KMS-11 (cell line): ENCODE measurements at regions not wholly inside any gene's neighbourhood (a gene's known extent, or its start where the extent isn't known, plus 50 kb on each side); places are given as distances from the start of the nearest gene placed in this dataset.

Experiments
- H2AFZ ChIP-seq: fragments of 200-600 bp; sonication (generic); 2 replicates; pipeline ENCODE4 v1.6.1; 2016; ENCODE audit warnings: antibody characterized with exemption, mixed run types, low read depth
- H3K27ac ChIP-seq: fragments of 200-600 bp; sonication (generic); 2 replicates; pipeline ENCODE4 v1.6.1; 2016; ENCODE audit warnings: mild to moderate bottlenecking, mixed run types
- H3K27me3 ChIP-seq: fragments of 200-600 bp; sonication (generic); 2 replicates; pipeline ENCODE4 v1.6.1; 2017; ENCODE audit warnings: mild to moderate bottlenecking, low read depth, mixed run types, moderate library complexity; ENCODE audit not compliant: insufficient read depth
- H3K36me3 ChIP-seq: fragments of 200-600 bp; sonication (generic); 2 replicates; pipeline ENCODE4 v1.6.1; 2017; ENCODE audit warnings: mild to moderate bottlenecking, mixed run types; ENCODE audit not compliant: insufficient read depth
- H3K4me1 ChIP-seq: fragments of 200-600 bp; sonication (generic); 2 replicates; pipeline ENCODE4 v1.6.1; 2016; ENCODE audit warnings: mild to moderate bottlenecking, low read depth, mixed run types; ENCODE audit not compliant: poor library complexity, severe bottlenecking
- H3K4me2 ChIP-seq: fragments of 200-600 bp; sonication (generic); 2 replicates; pipeline ENCODE4 v1.7.0; 2016; ENCODE audit warnings: mild to moderate bottlenecking, mixed run types
- H3K4me3 ChIP-seq: fragments of 200-600 bp; sonication (generic); IDR thresholded peaks from 2 replicates; pipeline ENCODE4 v1.6.1; 2017; ENCODE audit warnings: low read depth, low read length, mixed read lengths; ENCODE audit not compliant: insufficient read depth
- H3K79me2 ChIP-seq: fragments of 200-600 bp; sonication (generic); 2 replicates; pipeline ENCODE4 v1.6.1; 2016; ENCODE audit warnings: low read depth, mixed run types; ENCODE audit not compliant: insufficient read depth
- H3K9ac ChIP-seq: fragments of 200-600 bp; sonication (generic); 2 replicates; pipeline ENCODE4 v1.6.1; 2016; ENCODE audit warnings: mild to moderate bottlenecking, mixed run types
- H4K20me1 ChIP-seq: fragments of 200-600 bp; sonication (generic); 2 replicates; pipeline ENCODE4 v1.6.1; 2016; ENCODE audit warnings: mild to moderate bottlenecking, mixed run types; ENCODE audit not compliant: insufficient read depth
- CTCF ChIP-seq: fragments of 200-600 bp; sonication (generic); conservative IDR thresholded peaks from 2 replicates; pipeline ENCODE4 v1.6.1; 2017; ENCODE audit warnings: low read depth, mild to moderate bottlenecking, antibody characterized with exemption, low read length, moderate library complexity, mixed read lengths

- Histone ChIP-seq H3K9ac (no peak overlapping the region), H4K20me1 (no peaks in the 10 kb centered on the region), H2AFZ (no peak overlapping the region), H3K27me3 (no peaks in the 10 kb centered on the region), H3K36me3 (no peaks in the 10 kb centered on the region), H3K79me2 (no peaks in the 10 kb centered on the region), H3K27ac (no peak overlapping the region), H3K4me3 (no peak overlapping the region), H3K4me1 (no peaks in the 10 kb centered on the region), H3K4me2 (no peak overlapping the region)
- no peak for TF ChIP-seq CTCF
Measured at GRCh38 chrX:94361241-94361640, 687.2 kb downstream of the FAM133A start.

DNA sequence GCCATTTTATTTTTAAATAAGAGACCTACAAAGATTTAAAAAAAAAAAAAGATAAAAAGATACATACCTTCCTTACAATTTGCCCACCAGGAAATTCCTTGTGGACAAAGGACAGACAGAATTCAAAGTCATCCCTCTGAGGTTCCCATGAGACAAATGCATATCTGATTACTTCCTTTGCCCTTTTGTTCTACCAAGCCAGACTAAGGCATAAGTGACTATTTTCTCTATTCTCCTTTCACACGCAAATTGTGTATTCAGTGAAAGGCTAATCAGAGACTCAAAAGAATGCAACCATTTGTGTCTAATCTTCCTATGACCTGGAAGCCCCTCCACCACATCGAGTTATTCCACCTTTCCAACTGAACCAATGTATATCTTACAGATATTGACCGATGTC is 691.7 kb downstream of the FAM133A start:
- no peak overlapping the region for H3K9ac ChIP-seq
- TF ChIP-seq CTCF, result no peak
- H3K4me2 ChIP-seq, result no peak overlapping the region
- no peaks in the 10 kb centered on the region for H3K27me3 ChIP-seq
- H2AFZ ChIP-seq, result no peak overlapping the region
- H3K79me2 ChIP-seq, result no peaks in the 10 kb centered on the region
- H3K36me3 ChIP-seq, result no peaks in the 10 kb centered on the region
- H3K4me1 ChIP-seq, result no peaks in the 10 kb centered on the region
- no peaks in the 10 kb centered on the region for H4K20me1 ChIP-seq
- H3K27ac ChIP-seq, result no peak overlapping the region
- H3K4me3 ChIP-seq, result no peak overlapping the region

GRCh38 chrX:94366616-94367015 is 692.6 kb downstream of the FAM133A start:
- H3K9ac ChIP-seq, result no peak overlapping the region
- H3K79me2 ChIP-seq, result no peaks in the 10 kb centered on the region
- H3K4me3 ChIP-seq, result no peak overlapping the region
- no peaks in the 10 kb centered on the region for H3K27me3 ChIP-seq
- H3K36me3 ChIP-seq, result no peaks in the 10 kb centered on the region
- H3K4me2 ChIP-seq, result no peak overlapping the region
- no peaks in the 10 kb centered on the region for H3K4me1 ChIP-seq
- H3K27ac ChIP-seq, result no peak overlapping the region
- H4K20me1 ChIP-seq, result no peaks in the 10 kb centered on the region
- TF ChIP-seq CTCF, result no peak
- no peak overlapping the region for H2AFZ ChIP-seq

DNA sequence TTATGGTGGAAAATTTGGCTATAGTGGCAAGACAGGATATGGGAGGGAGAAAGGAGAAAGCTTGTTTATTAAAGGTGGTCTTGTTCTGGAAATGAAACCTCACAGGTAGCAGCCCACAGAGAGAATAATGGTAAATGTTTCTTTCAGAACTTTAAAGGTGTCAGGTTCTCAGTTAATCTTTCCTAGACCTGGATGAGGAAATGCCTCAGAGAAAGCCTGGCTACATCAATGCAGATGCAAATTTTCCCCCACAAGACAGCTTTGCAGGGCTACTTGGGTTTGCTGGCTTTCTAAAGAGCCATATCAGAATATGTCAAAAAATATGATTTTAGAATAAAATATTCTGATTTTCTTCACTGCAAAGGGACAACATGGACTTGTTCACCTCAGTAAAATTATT is 715.0 kb downstream of the FAM133A start:
- Histone ChIP-seq H4K20me1 (no peaks in the 10 kb centered on the region), H3K36me3 (no peaks in the 10 kb centered on the region), H3K79me2 (no peaks in the 10 kb centered on the region), H3K4me3 (no peak overlapping the region), H3K27me3 (no peaks in the 10 kb centered on the region), H2AFZ (no peak overlapping the region), H3K27ac (no peak overlapping the region), H3K4me1 (no peaks in the 10 kb centered on the region), H3K4me2 (no peak overlapping the region), H3K9ac (no peak overlapping the region)
- TF ChIP-seq CTCF, result no peak

DNA sequence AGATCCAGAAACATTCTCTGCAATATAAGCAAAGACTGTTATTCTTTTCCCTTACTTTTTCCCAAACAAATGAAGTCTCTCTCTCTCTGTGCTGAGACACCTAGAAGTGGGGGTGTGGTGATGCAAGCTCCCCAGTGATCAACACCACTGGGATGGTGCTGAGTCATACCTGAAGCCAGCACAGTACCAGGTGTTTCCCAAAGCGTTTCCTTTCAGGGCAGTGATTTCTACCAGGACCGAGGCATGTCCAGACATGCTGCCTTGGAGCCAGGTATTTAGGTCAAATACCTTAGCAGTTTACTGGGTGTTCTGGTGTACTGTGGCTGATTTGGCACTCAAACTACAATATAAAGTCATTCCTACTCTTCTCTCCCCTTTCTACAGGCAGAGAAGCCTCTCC is 726.5 kb downstream of the FAM133A start:
- TF ChIP-seq CTCF, result no peak
- Histone ChIP-seq H3K79me2 (no peaks in the 10 kb centered on the region), H3K9ac (no peak overlapping the region), H3K27me3 (no peaks in the 10 kb centered on the region), H3K27ac (no peak overlapping the region), H3K4me1 (no peaks in the 10 kb centered on the region), H2AFZ (no peak overlapping the region), H3K4me3 (no peak overlapping the region), H4K20me1 (no peaks in the 10 kb centered on the region), H3K4me2 (no peak overlapping the region), H3K36me3 (no peaks in the 10 kb centered on the region)
